HEK293 (cell line): ENCODE measurements at regions not wholly inside any gene's neighbourhood (a gene's known extent, or its start where the extent isn't known, plus 50 kb on each side); places are given as distances from the start of the nearest gene placed in this dataset.

Experiments
- SALL2 ChIP-seq: fragments of 450-650 bp; formaldehyde crosslinking; IDR thresholded peaks from 2 replicates; pipeline ENCODE4 v1.5.0; 2017; ENCODE audit warnings: missing biosample characterization, mild to moderate bottlenecking, missing genetic modification characterization, borderline replicate concordance
- YY1 ChIP-seq: fragments of 450-650 bp; formaldehyde crosslinking; IDR thresholded peaks from 2 replicates; pipeline ENCODE4 v1.5.1; 2018; ENCODE audit warnings: missing biosample characterization, missing genetic modification characterization
- ZNF121 ChIP-seq: fragments of 450-650 bp; formaldehyde crosslinking; IDR thresholded peaks from 2 replicates; pipeline ENCODE4 v1.5.1; 2016; ENCODE audit warnings: missing biosample characterization, missing genetic modification characterization
- ZNF274 ChIP-seq, 2 experiments: fragments of 200-500 bp in 1 of 2; fragments of 450-650 bp in 1 of 2; sonication (Bioruptor generic) in 1 of 2; formaldehyde crosslinking in 1 of 2; IDR thresholded peaks; 2 replicates each; pipeline versions ENCODE4 v1.5.1 to v1.6.1; 2014 to 2016; ENCODE audit warnings: borderline replicate concordance in 1 of 2, inconsistent platforms in 1 of 2, low read length in 1 of 2, missing biosample characterization in 1 of 2, missing genetic modification characterization in 1 of 2
- ZNF366 ChIP-seq: fragments of 450-650 bp; formaldehyde crosslinking; conservative IDR thresholded peaks from 2 replicates; pipeline ENCODE4 v1.5.1; 2016; ENCODE audit warnings: missing biosample characterization, missing genetic modification characterization
- ZNF391 ChIP-seq: fragments of 450-650 bp; formaldehyde crosslinking; IDR thresholded peaks from 2 replicates; pipeline ENCODE4 v1.5.1; 2016; ENCODE audit warnings: low read depth, missing biosample characterization, missing genetic modification characterization, borderline replicate concordance
- ZNF530 ChIP-seq: fragments of 450-650 bp; formaldehyde crosslinking; IDR thresholded peaks from 2 replicates; pipeline ENCODE4 v1.5.1; 2016; ENCODE audit warnings: low read depth, missing biosample characterization, missing genetic modification characterization
- ZNF621 ChIP-seq: fragments of 450-650 bp; formaldehyde crosslinking; IDR thresholded peaks from 2 replicates; pipeline ENCODE4 v1.5.1; 2017; ENCODE audit warnings: missing biosample characterization, missing genetic modification characterization
- ZNF707 ChIP-seq: fragments of 450-650 bp; formaldehyde crosslinking; IDR thresholded peaks from 2 replicates; pipeline ENCODE4 v1.5.1; 2016; ENCODE audit warnings: missing biosample characterization, missing genetic modification characterization
- TF ChIP-seq, protein P1 (sequence below): fragments of 450-650 bp; formaldehyde crosslinking; IDR thresholded peaks from 2 replicates; pipeline ENCODE4 v1.5.1; 2016; ENCODE audit warnings: missing biosample characterization, missing genetic modification characterization
- TF ChIP-seq, protein P2 (sequence below): fragments of 450-650 bp; formaldehyde crosslinking; IDR thresholded peaks from 2 replicates; pipeline ENCODE4 v1.5.1; 2016; ENCODE audit warnings: missing biosample characterization, missing genetic modification characterization
- TF ChIP-seq, protein P3 (sequence below): fragments of 450-650 bp; IDR thresholded peaks from 2 replicates; pipeline ENCODE4 v1.5.1; 2018; ENCODE audit warnings: missing biosample characterization, missing genetic modification characterization

DNA sequence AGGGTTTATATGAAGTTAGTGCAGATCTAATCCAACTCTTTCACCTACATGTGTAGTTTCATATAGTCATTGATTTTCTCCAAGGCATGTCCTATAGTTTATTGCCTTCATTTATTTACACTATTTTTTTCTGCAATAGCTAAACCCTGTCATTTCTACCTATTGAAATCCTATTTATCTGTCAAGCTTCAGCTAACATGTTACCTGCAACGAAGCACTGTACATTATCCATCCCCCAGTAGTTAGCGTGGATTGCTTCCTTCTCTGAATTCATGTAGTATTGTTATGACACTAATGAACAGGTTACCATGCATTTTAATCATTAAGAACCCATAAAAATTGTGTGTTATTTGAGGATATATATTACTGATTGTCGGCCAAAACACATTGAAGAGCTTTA lies 742.9 kb upstream of the PCDH20 start:
- TF ChIP-seq ZNF366 (tag by site-specific recombination): no peak
- TF ChIP-seq, protein P1, sequence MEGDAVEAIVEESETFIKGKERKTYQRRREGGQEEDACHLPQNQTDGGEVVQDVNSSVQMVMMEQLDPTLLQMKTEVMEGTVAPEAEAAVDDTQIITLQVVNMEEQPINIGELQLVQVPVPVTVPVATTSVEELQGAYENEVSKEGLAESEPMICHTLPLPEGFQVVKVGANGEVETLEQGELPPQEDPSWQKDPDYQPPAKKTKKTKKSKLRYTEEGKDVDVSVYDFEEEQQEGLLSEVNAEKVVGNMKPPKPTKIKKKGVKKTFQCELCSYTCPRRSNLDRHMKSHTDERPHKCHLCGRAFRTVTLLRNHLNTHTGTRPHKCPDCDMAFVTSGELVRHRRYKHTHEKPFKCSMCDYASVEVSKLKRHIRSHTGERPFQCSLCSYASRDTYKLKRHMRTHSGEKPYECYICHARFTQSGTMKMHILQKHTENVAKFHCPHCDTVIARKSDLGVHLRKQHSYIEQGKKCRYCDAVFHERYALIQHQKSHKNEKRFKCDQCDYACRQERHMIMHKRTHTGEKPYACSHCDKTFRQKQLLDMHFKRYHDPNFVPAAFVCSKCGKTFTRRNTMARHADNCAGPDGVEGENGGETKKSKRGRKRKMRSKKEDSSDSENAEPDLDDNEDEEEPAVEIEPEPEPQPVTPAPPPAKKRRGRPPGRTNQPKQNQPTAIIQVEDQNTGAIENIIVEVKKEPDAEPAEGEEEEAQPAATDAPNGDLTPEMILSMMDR (tag by site-specific recombination): no peak
- no peak for TF ChIP-seq ZNF530 (tag by site-specific recombination)
- no peak for TF ChIP-seq SALL2 (tag by site-specific recombination)
- no peak for TF ChIP-seq ZNF121 (tag by site-specific recombination)
- TF ChIP-seq ZNF707 (tag by site-specific recombination): no peak
- TF ChIP-seq YY1 (tag by site-specific recombination): no peak
- no peak for TF ChIP-seq ZNF274 (IDR thresholded peaks at IDR 0.05; ENCODE audit: low read length)
- no peak for TF ChIP-seq ZNF274 (tag by site-specific recombination; IDR thresholded peaks at IDR 0.05; ENCODE audit: borderline replicate concordance)
- TF ChIP-seq ZNF621: no peak
- TF ChIP-seq, protein P2, sequence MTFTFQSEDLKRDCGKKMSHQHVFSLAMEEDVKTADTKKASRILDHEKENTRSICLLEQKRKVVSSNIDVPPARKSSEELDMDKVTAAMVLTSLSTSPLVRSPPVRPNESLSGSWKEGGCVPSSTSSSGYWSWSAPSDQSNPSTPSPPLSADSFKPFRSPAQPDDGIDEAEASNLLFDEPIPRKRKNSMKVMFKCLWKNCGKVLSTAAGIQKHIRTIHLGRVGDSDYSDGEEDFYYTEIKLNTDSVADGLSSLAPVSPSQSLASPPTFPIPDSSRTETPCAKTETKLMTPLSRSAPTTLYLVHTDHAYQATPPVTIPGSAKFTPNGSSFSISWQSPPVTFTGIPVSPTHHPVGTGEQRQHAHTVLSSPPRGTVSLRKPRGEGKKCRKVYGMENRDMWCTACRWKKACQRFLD: no peak
- TF ChIP-seq, protein P3, sequence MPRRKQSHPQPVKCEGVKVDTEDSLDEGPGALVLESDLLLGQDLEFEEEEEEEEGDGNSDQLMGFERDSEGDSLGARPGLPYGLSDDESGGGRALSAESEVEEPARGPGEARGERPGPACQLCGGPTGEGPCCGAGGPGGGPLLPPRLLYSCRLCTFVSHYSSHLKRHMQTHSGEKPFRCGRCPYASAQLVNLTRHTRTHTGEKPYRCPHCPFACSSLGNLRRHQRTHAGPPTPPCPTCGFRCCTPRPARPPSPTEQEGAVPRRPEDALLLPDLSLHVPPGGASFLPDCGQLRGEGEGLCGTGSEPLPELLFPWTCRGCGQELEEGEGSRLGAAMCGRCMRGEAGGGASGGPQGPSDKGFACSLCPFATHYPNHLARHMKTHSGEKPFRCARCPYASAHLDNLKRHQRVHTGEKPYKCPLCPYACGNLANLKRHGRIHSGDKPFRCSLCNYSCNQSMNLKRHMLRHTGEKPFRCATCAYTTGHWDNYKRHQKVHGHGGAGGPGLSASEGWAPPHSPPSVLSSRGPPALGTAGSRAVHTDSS (tag by site-specific recombination): no peak
- TF ChIP-seq ZNF391 (tag by site-specific recombination): no peak
